ENCODE measurements at regions not wholly inside any gene's neighbourhood (a gene's known extent, or its start where the extent isn't known, plus 50 kb on each side); places are given as distances from the start of the nearest gene placed in this dataset.
A peak's percentile ranks its signal among the peaks of the same experiment; 100 is the strongest.

GRCh38 chr10:92753865-92754264 lies 64.1 kb downstream of the HHEX start (continued):
- TF ChIP-seq, protein P1, sequence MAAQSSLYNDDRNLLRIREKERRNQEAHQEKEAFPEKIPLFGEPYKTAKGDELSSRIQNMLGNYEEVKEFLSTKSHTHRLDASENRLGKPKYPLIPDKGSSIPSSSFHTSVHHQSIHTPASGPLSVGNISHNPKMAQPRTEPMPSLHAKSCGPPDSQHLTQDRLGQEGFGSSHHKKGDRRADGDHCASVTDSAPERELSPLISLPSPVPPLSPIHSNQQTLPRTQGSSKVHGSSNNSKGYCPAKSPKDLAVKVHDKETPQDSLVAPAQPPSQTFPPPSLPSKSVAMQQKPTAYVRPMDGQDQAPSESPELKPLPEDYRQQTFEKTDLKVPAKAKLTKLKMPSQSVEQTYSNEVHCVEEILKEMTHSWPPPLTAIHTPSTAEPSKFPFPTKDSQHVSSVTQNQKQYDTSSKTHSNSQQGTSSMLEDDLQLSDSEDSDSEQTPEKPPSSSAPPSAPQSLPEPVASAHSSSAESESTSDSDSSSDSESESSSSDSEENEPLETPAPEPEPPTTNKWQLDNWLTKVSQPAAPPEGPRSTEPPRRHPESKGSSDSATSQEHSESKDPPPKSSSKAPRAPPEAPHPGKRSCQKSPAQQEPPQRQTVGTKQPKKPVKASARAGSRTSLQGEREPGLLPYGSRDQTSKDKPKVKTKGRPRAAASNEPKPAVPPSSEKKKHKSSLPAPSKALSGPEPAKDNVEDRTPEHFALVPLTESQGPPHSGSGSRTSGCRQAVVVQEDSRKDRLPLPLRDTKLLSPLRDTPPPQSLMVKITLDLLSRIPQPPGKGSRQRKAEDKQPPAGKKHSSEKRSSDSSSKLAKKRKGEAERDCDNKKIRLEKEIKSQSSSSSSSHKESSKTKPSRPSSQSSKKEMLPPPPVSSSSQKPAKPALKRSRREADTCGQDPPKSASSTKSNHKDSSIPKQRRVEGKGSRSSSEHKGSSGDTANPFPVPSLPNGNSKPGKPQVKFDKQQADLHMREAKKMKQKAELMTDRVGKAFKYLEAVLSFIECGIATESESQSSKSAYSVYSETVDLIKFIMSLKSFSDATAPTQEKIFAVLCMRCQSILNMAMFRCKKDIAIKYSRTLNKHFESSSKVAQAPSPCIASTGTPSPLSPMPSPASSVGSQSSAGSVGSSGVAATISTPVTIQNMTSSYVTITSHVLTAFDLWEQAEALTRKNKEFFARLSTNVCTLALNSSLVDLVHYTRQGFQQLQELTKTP (IDR thresholded peaks at IDR 0.05; ENCODE audit: low read depth in 1 of 2, partially characterized antibody in 2 of 2) = no peak
- TF ChIP-seq ZNF785 (CRISPR knock-in tag; IDR thresholded peaks at IDR 0.05) (no peak), HMBOX1 (IDR thresholded peaks at IDR 0.05) (no peak), FIP1L1 (IDR thresholded peaks at IDR 0.05; ENCODE audit: low read depth, low read length, poor library complexity, severe bottlenecking) (no peak), SFPQ (IDR thresholded peaks at IDR 0.05; ENCODE audit: low read depth, low read length) (no peak), TFAM (CRISPR knock-in tag; conservative IDR thresholded peaks at IDR 0.05) (no peak), C11orf30 (IDR thresholded peaks at IDR 0.05; ENCODE audit: low read depth) (no peak), ZSCAN32 (CRISPR knock-in tag; IDR thresholded peaks at IDR 0.05) (no peak), EP400 (IDR thresholded peaks at IDR 0.05) (peak; percentile 68), KAT8 (IDR thresholded peaks at IDR 0.05; ENCODE audit: low read depth) (no peak), MYC (IDR thresholded peaks at IDR 0.05; ENCODE audit: low read depth, low read length) (peak; percentile 95), MYC (CRISPR knock-in tag; IDR thresholded peaks at IDR 0.05; ENCODE audit: borderline replicate concordance, low read depth) (no peak), ZNF518B (CRISPR knock-in tag; IDR thresholded peaks at IDR 0.05) (no peak), ZNF347 (CRISPR knock-in tag; IDR thresholded peaks at IDR 0.05; ENCODE audit: low read depth) (no peak), ZC3H8 (IDR thresholded peaks at IDR 0.05) (no peak), IRF9 (tag; IDR thresholded peaks at IDR 0.05) (no peak), DPF2 (IDR thresholded peaks at IDR 0.05) (peak; percentile 58)

Data from K562 (cell line).